Esophagus squamous epithelium (tissue), 5 donors: ENCODE measurements at regions not wholly inside any gene's neighbourhood (a gene's known extent, or its start where the extent isn't known, plus 50 kb on each side); places are given as distances from the start of the nearest gene placed in this dataset.

ENCODE experiments used
- DNase-seq: peaks from one replicate; lab custom pipeline; 2025; lab: John Stamatoyannopoulos, UW
- H3K27ac ChIP-seq, 4 donors: fragments of 200-600 bp; sonication (generic); one replicate each; pipeline ENCODE4 v1.5.1; 2016 to 2019; ENCODE audit warnings: mild to moderate bottlenecking in 1 of 4
- H3K27me3 ChIP-seq, 4 donors: fragments of 200-600 bp; sonication (generic); 1 replicate in 3 of 4; 2 replicates in 1 of 4; pipeline versions ENCODE4 v1.5.1 to v1.6.0; 2017 to 2021; ENCODE audit warnings: antibody characterized with exemption in 1 of 4
- H3K36me3 ChIP-seq, 3 donors: fragments of 200-600 bp; sonication (generic); one replicate each; pipeline ENCODE4 v1.5.1; 2016 to 2019
- H3K4me1 ChIP-seq, 3 donors: fragments of 200-600 bp; sonication (generic); one replicate each; pipeline ENCODE4 v1.5.1; 2017 to 2019
- H3K4me3 ChIP-seq, 4 donors: fragments of 200-600 bp; sonication (generic); 1 replicate in 3 of 4; 2 replicates in 1 of 4; pipeline ENCODE4 v1.5.1; 2016 to 2019; ENCODE audit warnings: mild to moderate bottlenecking in 2 of 4, moderate library complexity in 1 of 4
- H3K9me3 ChIP-seq, 3 donors: fragments of 200-600 bp; sonication (generic); one replicate each; pipeline ENCODE4 v1.5.1; 2016 to 2019
- POLR2A ChIP-seq, 4 donors: fragments of 450-650 bp; IDR thresholded peaks; one replicate each; pipeline ENCODE4 v1.6.1; 2017; ENCODE audit warnings: antibody characterized with exemption in 4 of 4, mild to moderate bottlenecking in 4 of 4, moderate library complexity in 3 of 4
- WGBS, 2 donors: methylation state at CpG; one replicate each; pipeline ENCODE4 v1.1.5; 2018; 5-methylcytosine and 5-hydroxymethylcytosine counted together
- intact Hi-C: fragments of 100-400 bp; cut with DNase I; formaldehyde crosslinking; loops from one replicate; pipeline ENCODE4 v1.15.0; 2022
- TF ChIP-seq, protein P1 (sequence below), 6 experiments: fragments of 450-650 bp in 4 of 6; fragments of 200-600 bp in 2 of 6; sonication (generic) in 2 of 6; IDR thresholded peaks; one replicate each; pipeline ENCODE4 v1.5.1; 2016 to 2019; ENCODE audit warnings: antibody characterized with exemption in 6 of 6, mild to moderate bottlenecking in 4 of 6, moderate library complexity in 4 of 6
- donor health status: DM: yes; HTN: yes; CAD: no.

DNA sequence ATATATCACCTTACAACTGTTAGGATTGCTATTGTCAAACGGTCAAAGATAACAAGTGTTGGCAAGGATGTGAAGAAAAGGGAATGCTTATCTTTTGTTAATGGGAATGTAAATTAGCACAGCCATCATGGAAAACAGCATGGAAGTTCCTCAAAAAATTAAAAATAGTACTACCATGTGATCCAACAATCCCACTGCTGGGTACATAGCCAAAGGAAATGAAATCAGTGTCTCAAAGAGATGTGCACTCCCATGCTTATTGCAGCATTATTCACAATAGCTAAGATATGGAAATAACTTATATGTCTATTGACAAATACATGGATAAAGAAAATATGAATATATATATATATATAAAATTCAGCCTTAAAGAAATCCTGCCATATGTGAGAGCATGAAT lies 274.6 kb downstream of the EDEM1 start:
- no peaks in the 10 kb centered on the region for H3K4me1 ChIP-seq
- H3K9me3 ChIP-seq: no peaks in the 10 kb centered on the region
- H3K36me3 ChIP-seq: no peaks in the 10 kb centered on the region
- DNase-seq: no peak
- TF ChIP-seq, protein P1, sequence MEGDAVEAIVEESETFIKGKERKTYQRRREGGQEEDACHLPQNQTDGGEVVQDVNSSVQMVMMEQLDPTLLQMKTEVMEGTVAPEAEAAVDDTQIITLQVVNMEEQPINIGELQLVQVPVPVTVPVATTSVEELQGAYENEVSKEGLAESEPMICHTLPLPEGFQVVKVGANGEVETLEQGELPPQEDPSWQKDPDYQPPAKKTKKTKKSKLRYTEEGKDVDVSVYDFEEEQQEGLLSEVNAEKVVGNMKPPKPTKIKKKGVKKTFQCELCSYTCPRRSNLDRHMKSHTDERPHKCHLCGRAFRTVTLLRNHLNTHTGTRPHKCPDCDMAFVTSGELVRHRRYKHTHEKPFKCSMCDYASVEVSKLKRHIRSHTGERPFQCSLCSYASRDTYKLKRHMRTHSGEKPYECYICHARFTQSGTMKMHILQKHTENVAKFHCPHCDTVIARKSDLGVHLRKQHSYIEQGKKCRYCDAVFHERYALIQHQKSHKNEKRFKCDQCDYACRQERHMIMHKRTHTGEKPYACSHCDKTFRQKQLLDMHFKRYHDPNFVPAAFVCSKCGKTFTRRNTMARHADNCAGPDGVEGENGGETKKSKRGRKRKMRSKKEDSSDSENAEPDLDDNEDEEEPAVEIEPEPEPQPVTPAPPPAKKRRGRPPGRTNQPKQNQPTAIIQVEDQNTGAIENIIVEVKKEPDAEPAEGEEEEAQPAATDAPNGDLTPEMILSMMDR (IDR thresholded peaks at IDR 0.05): no peak
- TF ChIP-seq POLR2A (IDR thresholded peaks at IDR 0.05): no peak
- H3K4me3 ChIP-seq: no peak overlapping the region
- intact Hi-C loops: no loop called here
- no peaks in the 10 kb centered on the region for H3K27me3 ChIP-seq
- no peak overlapping the region for H3K27ac ChIP-seq
- 10 to 41% methylated on average over 1 of the region's 1 CpG for WGBS, 2 donors

DNA sequence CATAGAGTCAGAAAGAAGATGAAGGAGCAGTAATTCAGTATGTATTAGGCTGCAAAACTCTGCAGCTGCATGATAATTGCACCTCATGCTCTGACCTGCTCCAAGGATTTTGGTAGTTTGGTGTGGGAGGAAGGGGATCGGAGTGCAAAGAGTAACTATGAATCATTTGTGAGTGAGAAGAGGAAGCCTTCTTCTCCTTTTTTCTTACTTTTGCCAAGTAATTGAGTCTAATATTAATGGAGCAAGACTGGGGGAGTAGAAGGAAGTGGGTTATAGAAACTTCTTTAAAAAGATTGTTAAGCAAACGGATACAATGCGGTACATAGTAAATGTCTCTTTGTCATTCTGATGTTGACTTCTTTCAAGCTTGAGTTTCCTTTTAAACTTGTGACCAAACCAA lies 276.5 kb downstream of the EDEM1 start:
- H3K36me3 ChIP-seq: no peaks in the 10 kb centered on the region
- TF ChIP-seq, protein P1 (IDR thresholded peaks at IDR 0.05): no peak
- TF ChIP-seq POLR2A (IDR thresholded peaks at IDR 0.05): no peak
- H3K27me3 ChIP-seq: no peaks in the 10 kb centered on the region
- no peaks in the 10 kb centered on the region for H3K9me3 ChIP-seq
- no peak for DNase-seq
- H3K4me1 ChIP-seq: no peaks in the 10 kb centered on the region
- no peak overlapping the region for H3K4me3 ChIP-seq
- H3K27ac ChIP-seq: no peak overlapping the region
- 36 to 50% methylated on average over 3 of the region's 3 CpGs for WGBS, 2 donors
- intact Hi-C loops: no loop called here

DNA sequence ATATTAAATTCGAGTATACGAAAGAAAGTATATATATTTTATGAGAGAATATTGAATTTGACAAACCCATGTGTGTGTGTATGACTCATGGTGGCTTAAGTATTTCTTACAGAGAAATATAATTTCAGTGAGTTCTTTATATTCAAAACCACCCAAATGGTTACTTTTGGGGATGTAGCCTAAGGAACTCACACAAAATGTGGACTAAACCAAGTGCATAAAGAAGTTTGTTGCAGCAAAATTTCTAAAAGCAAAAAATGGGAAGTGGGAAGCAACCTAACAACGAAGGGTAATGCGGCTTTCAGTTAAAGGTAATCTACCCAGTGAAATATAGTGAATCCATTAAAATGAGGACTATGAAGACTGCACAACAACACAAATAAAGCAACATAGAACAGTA lies 277.1 kb downstream of the EDEM1 start:
- H3K4me3 ChIP-seq: no peak overlapping the region
- H3K36me3 ChIP-seq: no peaks in the 10 kb centered on the region
- H3K27me3 ChIP-seq: no peaks in the 10 kb centered on the region
- 67 to 69% methylated on average over 4 of the region's 4 CpGs for WGBS, 2 donors
- H3K27ac ChIP-seq: no peak overlapping the region
- intact Hi-C loops: no loop called here
- no peak for DNase-seq
- TF ChIP-seq, protein P1 (IDR thresholded peaks at IDR 0.05): no peak
- TF ChIP-seq POLR2A (IDR thresholded peaks at IDR 0.05): no peak
- no peaks in the 10 kb centered on the region for H3K9me3 ChIP-seq
- no peaks in the 10 kb centered on the region for H3K4me1 ChIP-seq

DNA sequence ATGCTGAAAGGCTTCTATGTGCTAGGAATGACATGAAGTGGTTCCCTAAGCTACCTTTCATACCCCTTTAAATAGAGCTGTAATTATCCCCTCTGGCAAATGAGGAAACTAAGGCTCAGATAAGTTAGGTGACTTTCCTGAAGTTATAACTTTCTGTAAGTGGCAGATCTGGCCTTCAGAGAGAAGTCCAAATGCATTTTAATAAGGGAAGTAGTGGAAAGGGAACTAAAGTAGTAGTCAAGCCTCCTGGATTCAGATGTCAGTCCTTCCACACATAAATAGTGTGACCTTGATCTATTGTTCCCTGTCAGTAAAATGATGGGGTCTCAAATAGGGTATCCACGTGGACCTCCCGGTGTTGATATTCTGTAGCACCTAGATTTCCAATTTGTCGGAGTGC lies 277.7 kb downstream of the EDEM1 start:
- 69 to 72% methylated on average over 3 of the region's 3 CpGs for WGBS, 2 donors
- intact Hi-C loops: no loop called here
- TF ChIP-seq, protein P1 (IDR thresholded peaks at IDR 0.05): no peak
- no peak for TF ChIP-seq POLR2A (IDR thresholded peaks at IDR 0.05)
- Histone ChIP-seq H3K27me3 (no peaks in the 10 kb centered on the region), H3K27ac (no peak overlapping the region), H3K4me3 (no peak overlapping the region), H3K4me1 (no peaks in the 10 kb centered on the region), H3K9me3 (no peaks in the 10 kb centered on the region), H3K36me3 (no peaks in the 10 kb centered on the region)
- no peak for DNase-seq

DNA sequence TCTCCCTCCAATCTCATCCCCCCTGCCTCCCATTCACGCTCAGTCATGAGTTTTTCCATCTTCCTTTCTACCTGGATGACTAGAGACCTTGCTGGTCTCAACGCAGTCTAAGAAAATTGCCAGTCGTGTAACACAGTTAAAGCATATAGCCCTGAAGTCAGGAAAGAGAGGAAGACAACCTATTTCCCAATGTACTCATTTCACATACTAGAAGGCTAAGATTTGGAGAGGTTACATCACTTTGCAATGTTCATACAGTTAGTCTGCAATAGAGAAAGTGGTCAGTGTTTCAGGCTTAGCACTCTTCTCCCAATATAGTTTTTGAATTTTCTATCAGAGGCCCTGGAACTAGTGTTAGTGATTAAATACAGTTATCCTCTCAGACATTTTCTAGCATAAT lies 278.6 kb downstream of the EDEM1 start:
- no peaks in the 10 kb centered on the region for H3K27me3 ChIP-seq
- TF ChIP-seq POLR2A (IDR thresholded peaks at IDR 0.05): no peak
- TF ChIP-seq, protein P1 (IDR thresholded peaks at IDR 0.05): no peak
- no peaks in the 10 kb centered on the region for H3K4me1 ChIP-seq
- no peak overlapping the region for H3K4me3 ChIP-seq
- no peak for DNase-seq
- H3K9me3 ChIP-seq: no peaks in the 10 kb centered on the region
- H3K36me3 ChIP-seq: no peaks in the 10 kb centered on the region
- 65 to 86% methylated on average over 3 of the region's 3 CpGs for WGBS, 2 donors
- H3K27ac ChIP-seq: no peak overlapping the region
- intact Hi-C loops: no loop called here
